Endothelial cell of umbilical vein (primary cell): ENCODE measurements at regions not wholly inside any gene's neighbourhood (a gene's known extent, or its start where the extent isn't known, plus 50 kb on each side); places are given as distances from the start of the nearest gene placed in this dataset.

Experiments
- POLR2A ChIP-seq: IDR thresholded peaks from 2 replicates; pipeline ENCODE4 v1.6.1; 2012; ENCODE audit warnings: low read depth, mild to moderate bottlenecking, control low read depth, low read length
- TF ChIP-seq, protein P1 (sequence below), 2 donors: IDR thresholded peaks; 1 replicate in 1 of 2; 2 replicates in 1 of 2; pipeline ENCODE4 v1.5.1; 2011; ENCODE audit warnings: low read length in 2 of 2, mild to moderate bottlenecking in 2 of 2, moderate library complexity in 2 of 2, control low read depth in 1 of 2, inconsistent platforms in 1 of 2, low read depth in 1 of 2; ENCODE audit not compliant: insufficient read depth in 1 of 2; ENCODE audit errors: extremely low read depth in 1 of 2

DNA sequence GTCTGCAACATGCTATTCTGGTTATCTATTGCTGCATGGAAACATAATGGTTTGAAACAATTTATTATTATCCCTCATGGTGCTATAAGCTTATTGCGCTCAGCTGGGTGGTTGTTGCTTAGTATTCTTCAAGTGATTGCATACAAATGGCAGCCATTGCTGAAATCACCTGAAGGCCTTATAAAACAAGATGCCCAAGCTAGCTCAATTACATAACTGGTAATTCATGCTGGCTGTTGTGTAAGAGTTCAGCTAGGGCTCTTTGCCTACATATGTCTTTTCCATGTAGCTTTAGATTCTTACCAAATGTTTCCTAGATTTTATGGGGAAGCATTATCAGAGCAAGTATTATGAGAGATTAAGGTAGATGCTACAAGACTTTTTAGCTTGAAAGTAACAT lies 644.0 kb upstream of the CBLB start:
- TF ChIP-seq, protein P1, sequence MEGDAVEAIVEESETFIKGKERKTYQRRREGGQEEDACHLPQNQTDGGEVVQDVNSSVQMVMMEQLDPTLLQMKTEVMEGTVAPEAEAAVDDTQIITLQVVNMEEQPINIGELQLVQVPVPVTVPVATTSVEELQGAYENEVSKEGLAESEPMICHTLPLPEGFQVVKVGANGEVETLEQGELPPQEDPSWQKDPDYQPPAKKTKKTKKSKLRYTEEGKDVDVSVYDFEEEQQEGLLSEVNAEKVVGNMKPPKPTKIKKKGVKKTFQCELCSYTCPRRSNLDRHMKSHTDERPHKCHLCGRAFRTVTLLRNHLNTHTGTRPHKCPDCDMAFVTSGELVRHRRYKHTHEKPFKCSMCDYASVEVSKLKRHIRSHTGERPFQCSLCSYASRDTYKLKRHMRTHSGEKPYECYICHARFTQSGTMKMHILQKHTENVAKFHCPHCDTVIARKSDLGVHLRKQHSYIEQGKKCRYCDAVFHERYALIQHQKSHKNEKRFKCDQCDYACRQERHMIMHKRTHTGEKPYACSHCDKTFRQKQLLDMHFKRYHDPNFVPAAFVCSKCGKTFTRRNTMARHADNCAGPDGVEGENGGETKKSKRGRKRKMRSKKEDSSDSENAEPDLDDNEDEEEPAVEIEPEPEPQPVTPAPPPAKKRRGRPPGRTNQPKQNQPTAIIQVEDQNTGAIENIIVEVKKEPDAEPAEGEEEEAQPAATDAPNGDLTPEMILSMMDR (IDR thresholded peaks at IDR 0.05; ENCODE audit: extremely low read depth in 1 of 2, insufficient read depth in 1 of 2, low read depth in 1 of 2, low read length in 2 of 2): no peak
- no peak for TF ChIP-seq POLR2A
